H9 (cell line): ENCODE measurements at regions not wholly inside any gene's neighbourhood (a gene's known extent, or its start where the extent isn't known, plus 50 kb on each side); places are given as distances from the start of the nearest gene placed in this dataset.

ENCODE experiments used
- DNase-seq: peaks from one replicate; pipeline ENCODE4 v3.0.0-alpha.2; 2017
- H2AFZ ChIP-seq: one replicate; pipeline ENCODE4 v1.6.1; 2013; ENCODE audit warnings: mild to moderate bottlenecking, low read length, control low read depth, moderate library complexity
- H2AK5ac ChIP-seq: 2 replicates; pipeline ENCODE4 v1.6.1; 2013; ENCODE audit warnings: low read length, control low read depth, mixed read lengths; ENCODE audit not compliant: insufficient read length
- H2BK120ac ChIP-seq: one replicate; pipeline ENCODE4 v1.6.1; 2013; ENCODE audit warnings: low read depth, mild to moderate bottlenecking, low read length, control low read depth, inconsistent platforms; ENCODE audit not compliant: poor library complexity, severe bottlenecking
- H2BK12ac ChIP-seq: 2 replicates; pipeline ENCODE4 v1.6.1; 2013; ENCODE audit warnings: low read length, control low read depth, mixed read lengths, low read depth; ENCODE audit not compliant: insufficient read length
- H2BK15ac ChIP-seq: 2 replicates; pipeline ENCODE4 v1.6.1; 2013; ENCODE audit warnings: low read depth, low read length, control low read depth
- H2BK20ac ChIP-seq: one replicate; pipeline ENCODE4 v1.6.1; 2013; ENCODE audit warnings: low read depth, mild to moderate bottlenecking, low read length, control low read depth, inconsistent platforms; ENCODE audit not compliant: poor library complexity, severe bottlenecking
- H2BK5ac ChIP-seq: 2 replicates; pipeline ENCODE4 v1.6.1; 2013; ENCODE audit warnings: low read length, control low read depth, mixed read lengths; ENCODE audit not compliant: insufficient read length
- H3K14ac ChIP-seq: 2 replicates; pipeline ENCODE4 v1.6.1; 2013; ENCODE audit warnings: low read length, control low read depth; ENCODE audit not compliant: insufficient read depth
- H3K18ac ChIP-seq: 2 replicates; pipeline ENCODE4 v1.6.1; 2013; ENCODE audit warnings: low read depth, mild to moderate bottlenecking, mixed read lengths, low read length, control low read depth; ENCODE audit not compliant: insufficient read length
- H3K23ac ChIP-seq: 2 replicates; pipeline ENCODE4 v1.6.1; 2013; ENCODE audit warnings: low read length, control low read depth, mixed read lengths, low read depth; ENCODE audit not compliant: insufficient read length
- H3K23me2 ChIP-seq: 2 replicates; pipeline ENCODE4 v1.6.1; 2013; ENCODE audit warnings: low read depth, mild to moderate bottlenecking, mixed read lengths, low read length, control low read depth; ENCODE audit not compliant: insufficient read length, poor library complexity, severe bottlenecking
- H3K27ac ChIP-seq: 2 replicates; pipeline ENCODE4 v1.5.1; 2013; ENCODE audit warnings: low read length, control low read depth, mixed read lengths, low read depth; ENCODE audit not compliant: insufficient read length
- H3K27me3 ChIP-seq: 2 replicates; pipeline ENCODE4 v1.6.1; 2013; ENCODE audit warnings: low read length, control low read depth, inconsistent platforms; ENCODE audit not compliant: insufficient read depth
- H3K4ac ChIP-seq: 2 replicates; pipeline ENCODE4 v1.6.1; 2013; ENCODE audit warnings: low read depth, mild to moderate bottlenecking, control low read depth, inconsistent platforms, low read length, moderate library complexity
- H3K4me1 ChIP-seq: 2 replicates; pipeline ENCODE4 v1.6.1; 2013; ENCODE audit warnings: low read length, control low read depth, inconsistent platforms; ENCODE audit not compliant: insufficient read depth
- H3K4me2 ChIP-seq: 2 replicates; pipeline ENCODE4 v1.6.1; 2013; ENCODE audit warnings: low read length, control low read depth, mixed read lengths; ENCODE audit not compliant: insufficient read length, insufficient read depth
- H3K56ac ChIP-seq: 2 replicates; pipeline ENCODE4 v1.6.1; 2013; ENCODE audit warnings: low read depth, mild to moderate bottlenecking, mixed read lengths, low read length, control low read depth; ENCODE audit not compliant: insufficient read length
- H3K79me1 ChIP-seq: 2 replicates; pipeline ENCODE4 v1.6.1; 2013; ENCODE audit warnings: low read depth, mild to moderate bottlenecking, moderate library complexity, low read length, control low read depth, inconsistent platforms; ENCODE audit not compliant: insufficient read depth, poor library complexity, severe bottlenecking
- H3K79me2 ChIP-seq: 2 replicates; pipeline ENCODE4 v1.6.1; 2013; ENCODE audit warnings: low read length, control low read depth, inconsistent platforms; ENCODE audit not compliant: insufficient read depth
- H3K9ac ChIP-seq: 2 replicates; pipeline ENCODE4 v1.6.1; 2013; ENCODE audit warnings: low read length, control low read depth, mixed read lengths; ENCODE audit not compliant: insufficient read length; ENCODE audit errors: extremely low read depth
- H3K9me3 ChIP-seq: one replicate; pipeline ENCODE4 v1.6.1; 2013; ENCODE audit warnings: low read depth, low read length, inconsistent platforms; ENCODE audit not compliant: control insufficient read depth
- H3T11ph ChIP-seq: one replicate; pipeline ENCODE4 v1.6.1; 2013; ENCODE audit warnings: mild to moderate bottlenecking, low read length, control low read depth, inconsistent platforms
- H4K20me1 ChIP-seq: one replicate; pipeline ENCODE4 v1.6.1; 2013; ENCODE audit not compliant: control insufficient read depth, insufficient read length, insufficient read depth
- H4K5ac ChIP-seq: 2 replicates; pipeline ENCODE4 v1.6.1; 2013; ENCODE audit warnings: low read depth, mild to moderate bottlenecking, mixed read lengths, low read length, control low read depth; ENCODE audit not compliant: insufficient read length
- H4K8ac ChIP-seq: replicated peaks from 2 replicates; pipeline ENCODE4 v1.6.1; 2013; ENCODE audit warnings: low read length, control low read depth, mixed read lengths, low read depth; ENCODE audit not compliant: insufficient read length
- H4K91ac ChIP-seq: 2 replicates; pipeline ENCODE4 v1.6.1; 2013; ENCODE audit warnings: low read depth, mild to moderate bottlenecking, moderate library complexity, mixed read lengths, low read length, control low read depth; ENCODE audit not compliant: insufficient read length
- H3K27ac Mint-ChIP-seq, 3 experiments: 2 replicates in 2 of 3; 3 replicates in 1 of 3; pipeline ENCODE4 v1.8.0; 2020 to 2021; ENCODE audit warnings: mixed read lengths in 3 of 3, mild to moderate bottlenecking in 1 of 3, moderate library complexity in 1 of 3
- H3K27me3 Mint-ChIP-seq: 2 replicates; pipeline ENCODE4 v1.8.0; 2021; ENCODE audit warnings: low read depth, mild to moderate bottlenecking, moderate library complexity, mixed read lengths
- H3K36me3 Mint-ChIP-seq, 3 experiments: 2 replicates in 2 of 3; 3 replicates in 1 of 3; pipeline ENCODE4 v1.8.0; 2020 to 2021; ENCODE audit warnings: low read depth in 3 of 3, mixed read lengths in 3 of 3; ENCODE audit not compliant: insufficient read depth in 1 of 3
- H3K4me1 Mint-ChIP-seq, 2 experiments: 2 replicates each; pipeline ENCODE4 v1.8.0; 2020; ENCODE audit warnings: mixed read lengths in 2 of 2
- H3K4me3 Mint-ChIP-seq, 2 experiments: 2 replicates in 1 of 2; 3 replicates in 1 of 2; pipeline ENCODE4 v1.8.0; 2020 to 2021; ENCODE audit warnings: mild to moderate bottlenecking in 2 of 2, mixed read lengths in 2 of 2, moderate library complexity in 1 of 2
- H3K9me3 Mint-ChIP-seq, 2 experiments: 2 replicates in 1 of 2; 3 replicates in 1 of 2; pipeline ENCODE4 v1.8.0; 2020; ENCODE audit warnings: mild to moderate bottlenecking in 2 of 2, mixed read lengths in 2 of 2, moderate library complexity in 1 of 2
- WGBS: extraction: QIAGEN DNeasy Blood & Tissue Kit; methylation state at CpG from one replicate; pipeline ENCODE4 v1.1.7; 2013; ENCODE audit warnings: missing lambda C conversion rate, low lambda C conversion rate, mixed read lengths; ENCODE audit not compliant: insufficient read length; ENCODE audit errors: extremely low coverage; 5-methylcytosine and 5-hydroxymethylcytosine counted together
- TF ChIP-seq, protein P1 (sequence below): fragments of 200-600 bp; sonication (generic); conservative IDR thresholded peaks from 3 replicates; pipeline ENCODE4 v1.8.0; 2021; ENCODE audit warnings: antibody characterized with exemption, mild to moderate bottlenecking

DNA sequence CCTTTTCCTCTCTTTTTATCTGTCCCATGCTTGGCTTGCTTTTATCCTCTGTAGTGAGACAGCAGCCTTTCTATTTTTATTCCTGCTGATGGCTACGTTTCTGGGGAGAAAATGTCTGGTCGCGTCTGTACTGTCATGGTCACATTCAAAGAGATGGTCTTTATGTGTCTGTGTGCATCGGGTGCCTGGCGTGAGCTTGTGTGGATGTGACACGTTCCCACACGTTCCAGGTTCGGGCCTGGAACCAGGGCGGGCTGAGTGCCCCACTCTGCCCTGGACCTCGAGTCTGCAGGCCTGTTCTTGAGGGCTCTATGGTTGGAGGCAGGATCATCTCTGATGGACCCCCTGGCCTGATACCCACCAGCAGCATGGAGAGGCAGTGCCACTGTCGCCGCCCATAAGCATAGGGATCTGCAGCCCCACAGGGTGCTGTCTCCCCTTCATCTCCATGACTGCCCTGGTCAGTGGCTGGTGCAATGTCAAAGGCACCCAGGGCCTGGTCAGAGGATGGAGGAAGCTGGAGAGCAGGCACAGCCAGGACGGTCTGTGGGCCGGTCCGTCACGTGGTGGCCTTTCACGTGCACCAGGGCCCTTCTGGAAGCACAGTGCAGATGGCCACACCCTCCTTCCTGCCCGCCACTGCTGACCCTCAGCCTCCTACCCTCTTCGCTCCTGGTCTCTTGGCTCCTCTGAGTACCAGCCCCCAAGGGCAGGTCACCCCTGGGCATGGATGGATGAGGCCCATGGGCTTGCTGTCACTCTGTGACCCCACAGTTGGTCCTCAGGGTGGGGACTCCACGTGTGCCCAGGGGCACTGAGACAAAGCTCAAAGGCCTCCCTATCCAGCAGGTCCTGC lies 149.2 kb upstream of the TWIST2 start:
- Histone ChIP-seq H3K9ac (no peak overlapping the region), H2AFZ (no peak overlapping the region), H3K23me2 (no peaks in the 10 kb centered on the region), H4K91ac (no peak overlapping the region), H4K8ac (no peak overlapping the region), H3K79me2 (no peaks in the 10 kb centered on the region), H4K20me1 (no peaks in the 10 kb centered on the region), H3T11ph (no peak overlapping the region), H2BK15ac (no peak overlapping the region), H3K27ac (no peak overlapping the region), H3K4me1 (no peaks in the 10 kb centered on the region), H2BK5ac (no peak overlapping the region), H3K4me2 (no peak overlapping the region), H3K79me1 (no peaks in the 10 kb centered on the region), H2BK12ac (no peak overlapping the region), H3K14ac (no peak overlapping the region; the same call in 1 of the 2 replicates), H3K27me3 (no peaks in the 10 kb centered on the region), H2BK20ac (no peak overlapping the region), H3K18ac (no peak overlapping the region), H2AK5ac (no peak overlapping the region), H3K56ac (no peak overlapping the region), H3K4ac (no peak overlapping the region), H3K23ac (no peak overlapping the region), H4K5ac (no peak overlapping the region), H2BK120ac (no peak overlapping the region), H3K9me3 (no peaks in the 10 kb centered on the region)
- no CpG with 5 or more reads among the region's 20 CpGs for WGBS
- no peak overlapping the region for H3K4me3 Mint-ChIP-seq
- H3K27me3 Mint-ChIP-seq = peaks cover 10% of the 10 kb centered on the region
- H3K4me1 Mint-ChIP-seq = no peaks in the 10 kb centered on the region
- TF ChIP-seq, protein P1, sequence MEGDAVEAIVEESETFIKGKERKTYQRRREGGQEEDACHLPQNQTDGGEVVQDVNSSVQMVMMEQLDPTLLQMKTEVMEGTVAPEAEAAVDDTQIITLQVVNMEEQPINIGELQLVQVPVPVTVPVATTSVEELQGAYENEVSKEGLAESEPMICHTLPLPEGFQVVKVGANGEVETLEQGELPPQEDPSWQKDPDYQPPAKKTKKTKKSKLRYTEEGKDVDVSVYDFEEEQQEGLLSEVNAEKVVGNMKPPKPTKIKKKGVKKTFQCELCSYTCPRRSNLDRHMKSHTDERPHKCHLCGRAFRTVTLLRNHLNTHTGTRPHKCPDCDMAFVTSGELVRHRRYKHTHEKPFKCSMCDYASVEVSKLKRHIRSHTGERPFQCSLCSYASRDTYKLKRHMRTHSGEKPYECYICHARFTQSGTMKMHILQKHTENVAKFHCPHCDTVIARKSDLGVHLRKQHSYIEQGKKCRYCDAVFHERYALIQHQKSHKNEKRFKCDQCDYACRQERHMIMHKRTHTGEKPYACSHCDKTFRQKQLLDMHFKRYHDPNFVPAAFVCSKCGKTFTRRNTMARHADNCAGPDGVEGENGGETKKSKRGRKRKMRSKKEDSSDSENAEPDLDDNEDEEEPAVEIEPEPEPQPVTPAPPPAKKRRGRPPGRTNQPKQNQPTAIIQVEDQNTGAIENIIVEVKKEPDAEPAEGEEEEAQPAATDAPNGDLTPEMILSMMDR = no peak
- no peaks in the 10 kb centered on the region for H3K9me3 Mint-ChIP-seq
- no peak for DNase-seq
- H3K36me3 Mint-ChIP-seq = no peaks in the 10 kb centered on the region
- H3K27ac Mint-ChIP-seq = no peak overlapping the region
